ENCODE measurements at regions not wholly inside any gene's neighbourhood (a gene's known extent, or its start where the extent isn't known, plus 50 kb on each side); places are given as distances from the start of the nearest gene placed in this dataset.

DNA sequence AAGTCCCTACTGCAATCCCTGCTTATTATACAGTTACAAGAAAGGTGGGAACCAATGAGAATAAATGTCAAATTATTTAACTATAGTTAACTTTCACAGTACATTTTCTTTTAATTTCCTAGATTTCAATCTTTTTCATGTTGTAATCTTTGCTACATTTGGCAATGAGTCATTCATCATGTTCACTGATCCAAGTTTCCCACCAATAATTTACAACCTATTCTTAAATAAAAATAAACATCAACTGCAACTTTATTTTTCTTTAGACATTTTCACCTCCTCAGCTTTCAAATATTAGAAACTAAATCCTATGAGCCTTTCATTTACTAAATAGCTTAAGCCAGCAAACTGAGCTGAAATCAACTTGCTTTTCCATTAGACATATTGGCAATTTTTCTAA, 541.3 kb upstream of the BTBD3 start:
- ChIA-PET CTCF (no interaction called here), POLR2A (no interaction called here)
- H3K9me2 ChIP-seq: no peaks in the 10 kb centered on the region
- no peak overlapping the region for H3K4me2 ChIP-seq
- H4K20me1 ChIP-seq (ENCODE audit: insufficient read depth): no peaks in the 10 kb centered on the region
- TF ChIP-seq YY1 (IDR thresholded peaks at IDR 0.05; ENCODE audit: low read depth) (no peak), EP300 (IDR thresholded peaks at IDR 0.05; ENCODE audit: borderline replicate concordance in 1 of 2, low read depth in 1 of 2, low read length in 1 of 2) (no peak), GABPA (IDR thresholded peaks at IDR 0.05; ENCODE audit: low read depth) (no peak), RXRA (IDR thresholded peaks at IDR 0.05; ENCODE audit: borderline replicate concordance, low read depth) (no peak), GATA2 (CRISPR knock-in tag; IDR thresholded peaks at IDR 0.05) (no peak), CHD2 (IDR thresholded peaks at IDR 0.05; ENCODE audit: low read length, partially characterized antibody) (no peak), FOXJ3 (CRISPR knock-in tag; IDR thresholded peaks at IDR 0.05) (no peak), NRF1 (IDR thresholded peaks at IDR 0.05; ENCODE audit: low read depth, low read length) (no peak), TCF12 (IDR thresholded peaks at IDR 0.05) (no peak), JUND (IDR thresholded peaks at IDR 0.05) (no peak), RAD21 (IDR thresholded peaks at IDR 0.05; ENCODE audit: low read length) (no peak), EZH2phosphoT487 (IDR thresholded peaks at IDR 0.05; ENCODE audit: borderline replicate concordance, low read depth) (no peak), MXI1 (IDR thresholded peaks at IDR 0.05; ENCODE audit: low read depth, low read length) (no peak), ELF1 (IDR thresholded peaks at IDR 0.05) (no peak)
- TF ChIP-seq, protein P1, sequence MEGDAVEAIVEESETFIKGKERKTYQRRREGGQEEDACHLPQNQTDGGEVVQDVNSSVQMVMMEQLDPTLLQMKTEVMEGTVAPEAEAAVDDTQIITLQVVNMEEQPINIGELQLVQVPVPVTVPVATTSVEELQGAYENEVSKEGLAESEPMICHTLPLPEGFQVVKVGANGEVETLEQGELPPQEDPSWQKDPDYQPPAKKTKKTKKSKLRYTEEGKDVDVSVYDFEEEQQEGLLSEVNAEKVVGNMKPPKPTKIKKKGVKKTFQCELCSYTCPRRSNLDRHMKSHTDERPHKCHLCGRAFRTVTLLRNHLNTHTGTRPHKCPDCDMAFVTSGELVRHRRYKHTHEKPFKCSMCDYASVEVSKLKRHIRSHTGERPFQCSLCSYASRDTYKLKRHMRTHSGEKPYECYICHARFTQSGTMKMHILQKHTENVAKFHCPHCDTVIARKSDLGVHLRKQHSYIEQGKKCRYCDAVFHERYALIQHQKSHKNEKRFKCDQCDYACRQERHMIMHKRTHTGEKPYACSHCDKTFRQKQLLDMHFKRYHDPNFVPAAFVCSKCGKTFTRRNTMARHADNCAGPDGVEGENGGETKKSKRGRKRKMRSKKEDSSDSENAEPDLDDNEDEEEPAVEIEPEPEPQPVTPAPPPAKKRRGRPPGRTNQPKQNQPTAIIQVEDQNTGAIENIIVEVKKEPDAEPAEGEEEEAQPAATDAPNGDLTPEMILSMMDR (IDR thresholded peaks at IDR 0.05): no peak
- TF ChIP-seq, protein P2, sequence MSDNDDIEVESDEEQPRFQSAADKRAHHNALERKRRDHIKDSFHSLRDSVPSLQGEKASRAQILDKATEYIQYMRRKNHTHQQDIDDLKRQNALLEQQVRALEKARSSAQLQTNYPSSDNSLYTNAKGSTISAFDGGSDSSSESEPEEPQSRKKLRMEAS (IDR thresholded peaks at IDR 0.05; ENCODE audit: low read depth): no peak
- TF ChIP-seq, protein P3, sequence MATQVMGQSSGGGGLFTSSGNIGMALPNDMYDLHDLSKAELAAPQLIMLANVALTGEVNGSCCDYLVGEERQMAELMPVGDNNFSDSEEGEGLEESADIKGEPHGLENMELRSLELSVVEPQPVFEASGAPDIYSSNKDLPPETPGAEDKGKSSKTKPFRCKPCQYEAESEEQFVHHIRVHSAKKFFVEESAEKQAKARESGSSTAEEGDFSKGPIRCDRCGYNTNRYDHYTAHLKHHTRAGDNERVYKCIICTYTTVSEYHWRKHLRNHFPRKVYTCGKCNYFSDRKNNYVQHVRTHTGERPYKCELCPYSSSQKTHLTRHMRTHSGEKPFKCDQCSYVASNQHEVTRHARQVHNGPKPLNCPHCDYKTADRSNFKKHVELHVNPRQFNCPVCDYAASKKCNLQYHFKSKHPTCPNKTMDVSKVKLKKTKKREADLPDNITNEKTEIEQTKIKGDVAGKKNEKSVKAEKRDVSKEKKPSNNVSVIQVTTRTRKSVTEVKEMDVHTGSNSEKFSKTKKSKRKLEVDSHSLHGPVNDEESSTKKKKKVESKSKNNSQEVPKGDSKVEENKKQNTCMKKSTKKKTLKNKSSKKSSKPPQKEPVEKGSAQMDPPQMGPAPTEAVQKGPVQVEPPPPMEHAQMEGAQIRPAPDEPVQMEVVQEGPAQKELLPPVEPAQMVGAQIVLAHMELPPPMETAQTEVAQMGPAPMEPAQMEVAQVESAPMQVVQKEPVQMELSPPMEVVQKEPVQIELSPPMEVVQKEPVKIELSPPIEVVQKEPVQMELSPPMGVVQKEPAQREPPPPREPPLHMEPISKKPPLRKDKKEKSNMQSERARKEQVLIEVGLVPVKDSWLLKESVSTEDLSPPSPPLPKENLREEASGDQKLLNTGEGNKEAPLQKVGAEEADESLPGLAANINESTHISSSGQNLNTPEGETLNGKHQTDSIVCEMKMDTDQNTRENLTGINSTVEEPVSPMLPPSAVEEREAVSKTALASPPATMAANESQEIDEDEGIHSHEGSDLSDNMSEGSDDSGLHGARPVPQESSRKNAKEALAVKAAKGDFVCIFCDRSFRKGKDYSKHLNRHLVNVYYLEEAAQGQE (IDR thresholded peaks at IDR 0.05; ENCODE audit: low read depth, low read length): no peak
- no peak overlapping the region for H3K27ac ChIP-seq (ENCODE audit: low read depth in 2 of 2, low read length in 1 of 2)
- H3F3A ChIP-seq (replicated peaks; ENCODE audit: insufficient read depth): no peaks in the 10 kb centered on the region
- H3K27me3 ChIP-seq (ENCODE audit: insufficient read depth): no peaks in the 10 kb centered on the region
- no peak overlapping the region for H3K4me3 ChIP-seq (ENCODE audit: low read depth in 2 of 2, low read length in 1 of 2)
- no peaks in the 10 kb centered on the region for H3K79me2 ChIP-seq (ENCODE audit: insufficient read depth)
- H3K4me1 ChIP-seq (ENCODE audit: control insufficient read depth in 1 of 2, insufficient read depth in 2 of 2, low read depth in 1 of 2, low read length in 1 of 2): no peaks in the 10 kb centered on the region; a peak in 1 of 4 replicates
- H3K9ac ChIP-seq: no peak overlapping the region
- no peak for DNase-seq
- no peaks in the 10 kb centered on the region for H3K36me3 ChIP-seq (replicated peaks in 1 of 2; ENCODE audit: control insufficient read depth in 1 of 2, insufficient read depth in 2 of 2, low read length in 1 of 2)
- H2AFZ ChIP-seq (ENCODE audit: low read depth): no peak overlapping the region
- no peaks in the 10 kb centered on the region for H3K9me3 ChIP-seq
